RCC 7860 (cell line): ENCODE measurements at regions not wholly inside any gene's neighbourhood (a gene's known extent, or its start where the extent isn't known, plus 50 kb on each side); places are given as distances from the start of the nearest gene placed in this dataset.
"Not testable (repeated sequence)": the region's sequence is repeated elsewhere in the genome, so short reads cannot be mapped to it uniquely, and the experiment has no call there.

Source experiments
- DNase-seq: peaks from one replicate; pipeline ENCODE4 v3.0.0-alpha.2; 2015; ENCODE audit warnings: low spot score
- FAIRE-seq: peaks from 2 replicates; lab custom pipeline; 2012; peaks lifted over from hg19 to GRCh38; lab: Jason Lieb, UNC

DNA sequence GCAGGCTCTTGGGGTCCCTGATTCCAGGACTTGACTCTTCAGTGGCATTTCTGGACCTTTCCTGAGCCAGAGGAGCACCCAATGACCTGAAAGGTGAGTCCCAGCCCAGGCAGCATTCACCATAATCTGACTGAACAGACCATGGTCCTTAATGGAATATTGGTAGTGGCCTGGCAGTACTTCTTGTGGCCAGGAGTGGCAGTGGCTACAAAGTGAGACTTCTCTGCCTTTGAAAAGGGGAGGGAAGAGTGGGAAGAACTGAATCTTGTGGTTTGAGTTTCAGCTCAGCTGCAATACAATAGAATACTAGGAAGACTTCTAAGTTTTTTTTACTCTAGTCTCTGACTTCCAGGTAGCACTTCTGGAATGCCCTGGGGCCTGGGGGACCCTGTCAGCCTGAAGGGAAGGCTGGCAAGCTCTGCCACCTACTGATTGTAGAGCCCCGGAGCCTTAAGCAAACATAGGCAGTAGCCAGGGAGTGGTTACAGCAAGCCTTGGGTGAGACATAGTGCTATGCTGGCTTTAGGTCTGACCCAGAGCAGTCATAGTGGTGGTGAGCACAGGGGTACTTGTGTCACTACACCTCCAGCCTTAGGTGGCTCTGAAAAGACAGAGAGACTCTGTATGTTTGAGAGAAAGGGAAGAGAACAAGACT, 674.2 kb upstream of the MANEA start:
- no peak for FAIRE-seq

DNA sequence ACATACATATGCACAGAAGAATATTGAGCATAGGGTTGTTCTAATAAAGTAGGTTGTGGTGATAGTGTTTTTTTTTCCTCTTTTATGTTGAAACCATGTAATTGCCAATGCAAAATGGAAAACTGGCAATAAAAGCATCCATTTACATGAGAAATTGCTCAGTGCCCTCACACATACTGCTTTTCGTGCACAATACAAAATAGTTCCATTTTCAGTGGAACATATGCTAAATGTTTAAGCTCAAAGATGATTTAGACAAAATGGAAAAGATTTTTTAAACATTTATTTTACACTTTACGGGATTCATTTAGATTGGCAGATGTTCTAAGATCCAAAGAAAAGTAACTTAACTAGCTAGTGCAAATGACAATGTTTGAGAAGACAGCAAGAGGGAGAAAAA, 678.1 kb upstream of the MANEA start:
- DNase-seq (no peak), FAIRE-seq (no peak)

More for the DNA sequence above, 674.2 kb upstream of the MANEA start:
- no peak for DNase-seq

DNA sequence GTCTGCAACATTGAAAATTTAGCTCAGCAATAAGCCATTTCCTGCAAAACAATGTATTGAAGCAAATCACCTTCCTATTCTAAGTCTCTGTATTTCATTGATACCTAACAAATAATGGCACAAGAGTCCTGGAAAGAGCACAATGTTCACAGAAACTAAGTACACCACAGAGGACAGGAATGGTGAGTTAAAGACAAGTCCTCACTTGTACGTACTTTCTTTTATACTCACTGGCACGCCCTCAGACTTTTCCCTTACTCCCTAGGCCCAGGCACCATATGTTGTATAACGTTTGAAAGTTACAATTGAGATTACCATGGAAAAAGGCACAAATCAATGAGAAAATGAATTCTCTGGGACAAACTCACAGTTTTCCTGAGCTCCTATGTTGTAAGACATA, 683.0 kb upstream of the MANEA start:
- DNase-seq (no peak), FAIRE-seq (no peak)

- FAIRE-seq (no peak), DNase-seq (no peak)
These were observed 684.0 kb upstream of the MANEA start for GRCh38 chr6:94893327-94893726.

GRCh38 chr6:94873819-94874218, 703.5 kb upstream of the MANEA start:
- DNase-seq, FAIRE-seq: not testable (repeated sequence)

DNA sequence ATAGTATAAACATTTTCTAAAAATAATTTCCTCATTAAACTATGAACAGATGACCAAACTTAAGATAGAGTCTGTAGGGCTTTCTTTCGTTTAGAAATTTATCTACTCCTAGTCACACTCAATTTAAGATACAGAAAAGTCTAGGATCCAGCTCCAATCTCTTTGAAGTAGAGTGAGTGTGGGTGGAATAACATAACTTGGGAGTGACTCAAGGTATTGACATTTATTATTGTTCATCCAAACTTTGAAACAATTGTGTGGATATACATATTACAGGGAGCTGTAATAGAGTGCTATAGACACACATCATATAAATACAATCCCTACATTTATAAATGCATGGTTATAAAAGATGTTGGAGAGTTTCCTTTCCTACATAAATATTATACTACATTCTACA, 715.2 kb upstream of the MANEA start:
- FAIRE-seq (no peak), DNase-seq (no peak)

GRCh38 chr6:94859924-94860323, 717.4 kb upstream of the MANEA start:
- DNase-seq (no peak), FAIRE-seq (no peak)

- not testable (repeated sequence) for DNase-seq, FAIRE-seq
These were observed 720.3 kb upstream of the MANEA start for GRCh38 chr6:94856999-94857398.

DNA sequence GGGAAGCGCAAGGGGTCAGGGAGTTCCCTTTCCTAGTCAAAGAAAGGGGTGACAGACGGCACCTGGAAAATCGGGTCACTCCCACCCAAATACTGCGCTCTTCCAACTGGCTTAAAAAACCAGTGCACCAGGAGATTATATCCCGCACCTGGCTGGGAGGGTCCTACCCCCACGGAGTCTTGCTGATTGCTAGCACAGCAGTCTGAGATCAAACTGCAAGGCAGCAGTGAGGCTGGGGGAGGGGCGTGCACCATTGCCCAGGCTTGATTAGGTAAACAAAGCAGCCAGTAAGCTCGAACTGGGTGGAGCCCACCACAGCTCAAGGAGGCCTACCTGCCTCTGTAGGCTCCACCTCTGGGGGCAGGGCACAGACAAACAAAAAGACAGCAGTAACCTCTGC, 726.0 kb upstream of the MANEA start:
- not testable (repeated sequence) for FAIRE-seq, DNase-seq

DNA sequence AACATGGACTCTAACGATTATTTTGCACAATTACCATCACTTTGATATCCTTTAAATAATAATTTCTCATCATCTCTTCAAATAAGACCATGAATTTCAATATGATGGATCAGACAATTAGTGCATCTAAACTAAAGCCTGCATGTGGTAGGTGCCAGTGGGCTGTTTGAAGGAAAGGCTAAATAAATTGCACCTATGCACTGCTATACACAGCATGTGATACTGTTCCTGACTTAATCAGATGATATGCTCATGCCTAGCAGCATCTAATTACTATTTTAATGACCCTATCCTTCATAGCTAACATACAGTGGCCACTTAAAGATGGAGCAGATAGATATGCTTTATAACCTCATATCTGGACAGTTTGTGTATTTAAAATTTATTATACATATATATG, 731.6 kb upstream of the MANEA start:
- no peak for DNase-seq
- FAIRE-seq: no peak

GRCh38 chr6:94835264-94835663, 742.1 kb upstream of the MANEA start:
- DNase-seq (no peak), FAIRE-seq (no peak)

- FAIRE-seq: no peak
- no peak for DNase-seq
These were observed 763.5 kb upstream of the MANEA start for GRCh38 chr6:94813806-94814205.

- DNase-seq (no peak), FAIRE-seq (no peak)
These were observed 776.0 kb upstream of the MANEA start for GRCh38 chr6:94801344-94801743.

DNA sequence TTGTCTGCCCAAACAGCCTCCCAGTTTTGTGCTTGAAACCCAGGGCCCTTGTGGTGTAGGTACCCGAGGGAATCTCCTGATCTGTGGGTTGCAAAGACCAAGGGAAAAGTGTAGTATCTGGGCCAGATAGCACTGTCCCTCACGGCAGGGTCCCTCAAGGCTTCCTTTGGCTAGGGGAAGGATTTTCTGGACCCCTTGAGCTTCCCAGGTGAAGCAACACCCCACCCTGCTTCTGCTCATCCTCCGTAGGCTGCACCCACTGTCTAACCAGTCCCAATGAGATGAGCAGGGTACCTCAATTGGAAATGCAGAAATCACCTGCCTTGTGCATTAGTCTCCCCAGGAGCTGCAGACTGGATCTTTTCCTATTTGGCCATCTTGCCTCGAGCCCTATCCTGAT, 791.8 kb upstream of the MANEA start:
- no peak for DNase-seq
- no peak for FAIRE-seq

- not testable (repeated sequence) for DNase-seq
These were observed 792.3 kb upstream of the MANEA start for GRCh38 chr6:94785081-94785480.

DNA sequence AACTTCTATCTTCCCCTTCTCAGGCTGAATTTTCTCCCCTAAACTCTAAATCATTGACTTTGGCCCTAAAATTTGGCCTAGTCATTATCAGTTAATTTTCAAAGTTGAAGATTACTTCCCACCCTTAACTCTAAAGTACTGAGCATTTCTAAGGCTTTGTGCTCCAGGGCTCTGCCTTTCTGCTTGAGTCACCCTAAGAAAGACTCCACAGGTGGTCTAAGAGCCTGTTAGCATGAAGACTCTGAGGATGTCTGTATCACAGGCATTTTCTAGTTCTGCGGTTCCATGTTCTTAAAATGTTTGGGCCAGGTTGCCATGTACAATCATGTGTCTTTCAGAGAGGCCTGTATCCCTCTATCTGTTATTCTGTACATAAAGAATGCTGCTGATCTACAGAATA, 808.1 kb upstream of the MANEA start:
- FAIRE-seq (no peak), DNase-seq (no peak)

More at GRCh38 chr6:94785081-94785480, 792.3 kb upstream of the MANEA start:
- not testable (repeated sequence) for FAIRE-seq

DNA sequence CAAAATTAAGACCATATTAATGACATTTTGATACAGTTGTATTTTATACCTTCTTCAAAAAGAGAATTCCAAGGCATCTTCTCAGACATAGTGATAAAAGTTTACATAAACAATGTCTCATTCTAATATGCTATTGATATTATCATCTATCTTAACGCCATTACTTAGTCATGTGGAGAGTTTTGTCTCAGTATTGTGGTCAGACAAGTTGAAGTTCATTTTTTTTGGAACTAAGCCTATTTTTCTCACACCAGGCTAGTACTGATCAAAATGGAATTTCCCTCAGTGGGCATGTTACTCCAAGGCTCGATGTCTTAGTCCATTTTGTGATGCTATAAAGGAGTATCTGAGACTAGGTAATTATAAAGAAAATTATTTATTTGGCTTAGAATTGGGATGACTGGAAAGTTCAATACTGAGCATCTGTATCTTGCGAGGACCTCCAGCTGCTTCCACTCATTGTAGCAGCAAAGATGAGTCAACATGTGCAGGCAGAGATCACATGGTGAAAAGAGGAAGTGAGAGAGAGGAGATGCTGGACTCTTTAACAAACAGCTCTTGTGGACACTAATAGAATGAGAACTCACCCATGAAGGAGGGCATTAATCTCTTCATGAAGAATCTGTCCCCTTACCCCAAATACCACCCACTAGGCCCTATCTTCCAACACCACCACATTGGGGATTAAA, 825.5 kb upstream of the MANEA start:
- FAIRE-seq (no peak), DNase-seq (no peak)

- no peak for DNase-seq
- no peak for FAIRE-seq
These were observed 841.1 kb upstream of the MANEA start for GRCh38 chr6:94736236-94736635.

- FAIRE-seq (no peak), DNase-seq (no peak)
These were observed 842.1 kb upstream of the MANEA start for GRCh38 chr6:94735270-94735669.

DNA sequence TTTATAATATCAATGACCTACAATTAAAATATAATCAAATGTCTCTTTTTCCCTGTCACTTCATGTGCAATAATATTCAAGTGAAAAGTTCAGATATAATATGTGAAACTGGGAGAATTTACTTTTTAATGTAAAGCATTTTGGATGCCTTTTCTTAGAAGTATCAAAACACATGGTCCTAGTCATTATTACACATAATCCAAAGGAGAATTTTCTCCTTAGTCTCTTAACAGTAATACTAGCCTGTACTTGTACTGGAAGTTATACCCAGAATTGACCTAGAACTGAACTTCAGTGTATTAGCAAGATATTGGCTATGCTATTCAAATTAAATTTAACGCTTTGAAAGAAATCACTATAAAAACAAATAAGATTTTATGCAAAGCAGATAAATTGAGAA, 842.6 kb upstream of the MANEA start:
- no peak for FAIRE-seq

DNA sequence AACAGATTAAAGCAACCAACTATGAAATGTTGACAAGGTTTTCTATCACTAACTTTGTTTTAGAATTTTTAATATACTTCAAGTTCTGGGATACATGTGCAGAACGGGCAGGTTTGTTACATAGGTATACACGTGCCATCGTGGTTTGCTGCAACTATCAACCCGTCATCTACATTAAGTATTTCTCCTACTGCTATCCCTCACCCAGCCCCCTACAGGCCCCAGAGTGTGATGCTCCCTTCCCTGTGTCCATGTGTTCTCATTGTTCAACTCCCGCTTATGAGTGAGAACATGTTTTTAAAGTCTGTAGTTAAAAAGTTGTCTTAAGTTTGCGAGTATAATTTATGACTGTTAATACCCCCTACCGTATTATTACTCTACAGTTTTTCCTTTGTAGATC, 844.3 kb upstream of the MANEA start:
- DNase-seq: no peak
- no peak for FAIRE-seq

More for the DNA sequence above, 842.6 kb upstream of the MANEA start:
- no peak for DNase-seq

DNA sequence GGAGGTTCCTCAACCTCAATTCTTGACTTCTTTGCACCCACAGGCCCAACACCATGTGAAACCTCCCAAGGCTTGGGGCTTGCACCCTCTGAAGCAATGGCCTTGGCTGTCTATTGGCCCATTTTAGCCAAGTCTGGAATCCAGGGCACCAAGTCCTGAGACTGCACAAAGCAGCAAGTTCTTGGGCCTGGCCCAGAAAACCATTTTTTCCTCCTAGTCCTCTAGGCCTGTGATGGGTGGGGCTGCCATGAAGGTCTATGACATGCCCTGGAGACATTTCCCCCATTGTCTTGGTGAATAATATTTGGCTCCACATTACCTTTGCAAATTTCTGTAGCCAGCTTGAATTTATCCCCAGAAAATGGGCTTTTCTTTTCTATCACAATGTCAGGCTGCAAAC, 849.6 kb upstream of the MANEA start:
- FAIRE-seq: no peak
- DNase-seq: no peak

GRCh38 chr6:94721459-94721858, 855.9 kb upstream of the MANEA start:
- DNase-seq (no peak), FAIRE-seq (no peak)
